ENCODE measurements at regions not wholly inside any gene's neighbourhood (a gene's known extent, or its start where the extent isn't known, plus 50 kb on each side); places are given as distances from the start of the nearest gene placed in this dataset.

GRCh38 chr5:135246605-135246922, 152.5 kb downstream of the MACROH2A1 start:
- TF ChIP-seq EZH2phosphoT487 (IDR thresholded peaks at IDR 0.05; ENCODE audit: borderline replicate concordance, low read length), result no peak
- TF ChIP-seq CTCF (IDR thresholded peaks at IDR 0.05; ENCODE audit: low read depth, low read length, poor library complexity, severe bottlenecking), result no peak
- no peaks in the 10 kb centered on the region for H3K9me2 ChIP-seq (replicated peaks; ENCODE audit: control insufficient read depth, low read length)
- no peaks in the 10 kb centered on the region for H3F3A ChIP-seq (ENCODE audit: control insufficient read depth, insufficient read depth)
- H3K4me3 ChIP-seq (ENCODE audit: low read length), result no peak overlapping the region
- H3K36me3 ChIP-seq (ENCODE audit: control insufficient read depth, low read length), result no peaks in the 10 kb centered on the region
- no peaks in the 10 kb centered on the region for H3K27me3 ChIP-seq (ENCODE audit: control insufficient read depth, low read length)
- H3K79me2 ChIP-seq (ENCODE audit: control insufficient read depth, low read length), result no peaks in the 10 kb centered on the region
- H3K4me2 ChIP-seq (ENCODE audit: low read length), result no peak overlapping the region
- no peaks in the 10 kb centered on the region for H3K9me3 ChIP-seq (ENCODE audit: control insufficient read depth, insufficient read depth, low read length)
- no peak overlapping the region for H3K27ac ChIP-seq (ENCODE audit: low read depth, low read length)
- no peaks in the 10 kb centered on the region for H3K4me1 ChIP-seq (ENCODE audit: control insufficient read depth, low read length)
- no peaks in the 10 kb centered on the region for H4K20me1 ChIP-seq (ENCODE audit: control insufficient read depth, insufficient read depth, low read depth, low read length)

- no peaks in the 10 kb centered on the region for H3K4me1 ChIP-seq (ENCODE audit: control insufficient read depth, low read length)
- no peak overlapping the region for H3K27ac ChIP-seq (ENCODE audit: low read depth, low read length)
- H3F3A ChIP-seq (ENCODE audit: control insufficient read depth, insufficient read depth), result no peaks in the 10 kb centered on the region
- H3K9me2 ChIP-seq (replicated peaks; ENCODE audit: control insufficient read depth, low read length), result no peaks in the 10 kb centered on the region
- no peaks in the 10 kb centered on the region for H3K27me3 ChIP-seq (ENCODE audit: control insufficient read depth, low read length)
- H4K20me1 ChIP-seq (ENCODE audit: control insufficient read depth, insufficient read depth, low read depth, low read length), result no peaks in the 10 kb centered on the region
- no peak overlapping the region for H3K4me3 ChIP-seq (ENCODE audit: low read length)
- no peak for TF ChIP-seq CTCF (IDR thresholded peaks at IDR 0.05; ENCODE audit: low read depth, low read length, poor library complexity, severe bottlenecking)
- TF ChIP-seq EZH2phosphoT487 (IDR thresholded peaks at IDR 0.05; ENCODE audit: borderline replicate concordance, low read length), result no peak
- no peaks in the 10 kb centered on the region for H3K79me2 ChIP-seq (ENCODE audit: control insufficient read depth, low read length)
- H3K9me3 ChIP-seq (ENCODE audit: control insufficient read depth, insufficient read depth, low read length), result no peaks in the 10 kb centered on the region
- no peaks in the 10 kb centered on the region for H3K36me3 ChIP-seq (ENCODE audit: control insufficient read depth, low read length)
- H3K4me2 ChIP-seq (ENCODE audit: low read length), result no peak overlapping the region
Measured at GRCh38 chr5:135245521-135246499, 153.2 kb downstream of the MACROH2A1 start.

- H3K4me3 ChIP-seq (ENCODE audit: low read length), result no peak overlapping the region
- no peaks in the 10 kb centered on the region for H3K4me1 ChIP-seq (ENCODE audit: control insufficient read depth, low read length)
- H3K4me2 ChIP-seq (ENCODE audit: low read length), result no peak overlapping the region
- no peaks in the 10 kb centered on the region for H3F3A ChIP-seq (ENCODE audit: control insufficient read depth, insufficient read depth)
- H3K9me3 ChIP-seq (ENCODE audit: control insufficient read depth, insufficient read depth, low read length), result no peaks in the 10 kb centered on the region
- H4K20me1 ChIP-seq (ENCODE audit: control insufficient read depth, insufficient read depth, low read depth, low read length), result no peaks in the 10 kb centered on the region
- no peaks in the 10 kb centered on the region for H3K27me3 ChIP-seq (ENCODE audit: control insufficient read depth, low read length)
- no peaks in the 10 kb centered on the region for H3K79me2 ChIP-seq (ENCODE audit: control insufficient read depth, low read length)
- no peak for TF ChIP-seq CTCF (IDR thresholded peaks at IDR 0.05; ENCODE audit: low read depth, low read length, poor library complexity, severe bottlenecking)
- no peak for TF ChIP-seq EZH2phosphoT487 (IDR thresholded peaks at IDR 0.05; ENCODE audit: borderline replicate concordance, low read length)
- H3K27ac ChIP-seq (ENCODE audit: low read depth, low read length), result no peak overlapping the region
- H3K9me2 ChIP-seq (replicated peaks; ENCODE audit: control insufficient read depth, low read length), result no peaks in the 10 kb centered on the region
- no peaks in the 10 kb centered on the region for H3K36me3 ChIP-seq (ENCODE audit: control insufficient read depth, low read length)
Measured at GRCh38 chr5:135244620-135245021, 154.4 kb downstream of the MACROH2A1 start.
